IMR-90 (cell line): ENCODE measurements at regions not wholly inside any gene's neighbourhood (a gene's known extent, or its start where the extent isn't known, plus 50 kb on each side); places are given as distances from the start of the nearest gene placed in this dataset.
A peak's percentile ranks its signal among the peaks of the same experiment; 100 is the strongest.

Experiments
- ATAC-seq: fragments of 200-7000 bp; cut with Tn5 transposase; 2 replicates; pipeline ENCODE4 v1.9.1; 2020; ENCODE audit warnings: low read depth, mild to moderate bottlenecking, moderate library complexity
- BruUV-seq: library from RNA; stranded (reverse); fragments of 400-500 nt; replicated peaks from 2 replicates; lab custom pipeline; 2021; lab: Mats Ljungman, UMichigan
- CTCF ChIA-PET: fragments of 300-600 bp; formaldehyde crosslinking; extraction: SDS; loops from one replicate; lab custom pipeline; 2021; ENCODE audit warnings: antibody characterized with exemption; lab: Yijun Ruan, JAX
- POLR2A ChIA-PET: fragments of 300-600 bp; sonication (Branson Sonifier 250); formaldehyde crosslinking; loops from one replicate; lab custom pipeline; 2022; ENCODE audit warnings: antibody characterized with exemption; ENCODE audit not compliant: unreplicated experiment; lab: Charles Lee
- DNase-seq: peaks from one replicate; pipeline ENCODE4 v3.0.0; 2013
- H2AFZ ChIP-seq: replicated peaks from 2 replicates; pipeline ENCODE3; 2013; ENCODE audit warnings: low read length, mild to moderate bottlenecking; ENCODE audit not compliant: poor library complexity
- H2AK5ac ChIP-seq: 2 replicates; pipeline ENCODE4 v1.6.1; 2013; ENCODE audit warnings: low read depth, low read length, inconsistent platforms
- H2AK9ac ChIP-seq: replicated peaks from 2 replicates; pipeline ENCODE3; 2013; ENCODE audit warnings: mild to moderate bottlenecking, low read depth, low read length, moderate library complexity; ENCODE audit not compliant: poor library complexity
- H2BK120ac ChIP-seq: 2 replicates; pipeline ENCODE4 v1.6.1; 2013; ENCODE audit warnings: low read depth, low read length, inconsistent platforms
- H2BK15ac ChIP-seq: 3 replicates; pipeline ENCODE4 v1.6.1; 2013; ENCODE audit warnings: low read depth, low read length, inconsistent platforms
- H2BK20ac ChIP-seq: 2 replicates; pipeline ENCODE4 v1.6.1; 2013; ENCODE audit warnings: low read depth, mild to moderate bottlenecking, inconsistent platforms, low read length, moderate library complexity
- H2BK5ac ChIP-seq: 2 replicates; pipeline ENCODE4 v1.6.1; 2013; ENCODE audit warnings: mild to moderate bottlenecking, low read depth, low read length, inconsistent platforms; ENCODE audit not compliant: poor library complexity, severe bottlenecking
- H3K14ac ChIP-seq: replicated peaks from 2 replicates; pipeline ENCODE4 v1.6.1; 2013; ENCODE audit warnings: low read depth, low read length, inconsistent platforms
- H3K18ac ChIP-seq: 2 replicates; pipeline ENCODE4 v1.6.1; 2013; ENCODE audit warnings: low read depth, low read length, control low read depth
- H3K23ac ChIP-seq: 2 replicates; pipeline ENCODE4 v1.6.1; 2013; ENCODE audit warnings: low read depth, low read length, inconsistent platforms
- H3K27ac ChIP-seq: 2 replicates; pipeline ENCODE4 v1.5.1; 2013; ENCODE audit warnings: mild to moderate bottlenecking, control low read depth, low read length; ENCODE audit not compliant: insufficient read depth
- H3K27me3 ChIP-seq: 2 replicates; pipeline ENCODE4 v1.6.1; 2013; ENCODE audit warnings: low read length; ENCODE audit not compliant: control insufficient read depth, insufficient read depth
- H3K36me3 ChIP-seq: 2 replicates; pipeline ENCODE4 v1.6.1; 2013; ENCODE audit warnings: low read length, mixed read lengths; ENCODE audit not compliant: control insufficient read depth, insufficient read depth
- H3K4ac ChIP-seq: 2 replicates; pipeline ENCODE4 v1.6.1; 2013; ENCODE audit warnings: low read depth, low read length, inconsistent platforms
- H3K4me1 ChIP-seq: 2 replicates; pipeline ENCODE4 v1.6.1; 2013; ENCODE audit warnings: low read length, mixed read lengths; ENCODE audit not compliant: control insufficient read depth, insufficient read depth
- H3K4me2 ChIP-seq: 2 replicates; pipeline ENCODE4 v1.6.1; 2013; ENCODE audit warnings: low read depth, mild to moderate bottlenecking, control low read depth, low read length, moderate library complexity
- H3K4me3 ChIP-seq: 2 replicates; pipeline ENCODE4 v1.5.1; 2013; ENCODE audit warnings: low read depth, mild to moderate bottlenecking, control low read depth, low read length, moderate library complexity; ENCODE audit not compliant: insufficient read depth
- H3K56ac ChIP-seq: 2 replicates; pipeline ENCODE4 v1.6.1; 2013; ENCODE audit warnings: low read length, inconsistent platforms; ENCODE audit not compliant: insufficient read depth; ENCODE audit errors: extremely low read depth
- H3K79me1 ChIP-seq, 2 experiments: 2 replicates each; pipeline ENCODE4 v1.6.1; 2013; ENCODE audit warnings: low read length in 2 of 2, inconsistent platforms in 1 of 2, low read depth in 1 of 2
- H3K9ac ChIP-seq: 2 replicates; pipeline ENCODE4 v1.6.1; 2013; ENCODE audit warnings: low read depth, low read length, control low read depth
- H3K9me1 ChIP-seq: 2 replicates; pipeline ENCODE4 v1.6.1; 2013; ENCODE audit warnings: low read length, inconsistent platforms; ENCODE audit not compliant: insufficient read depth
- H3K9me3 ChIP-seq: 2 replicates; pipeline ENCODE4 v1.6.1; 2013; ENCODE audit warnings: low read length; ENCODE audit not compliant: control insufficient read depth, insufficient read depth
- H4K20me1 ChIP-seq: 2 replicates; pipeline ENCODE4 v1.6.1; 2013; ENCODE audit warnings: low read length, inconsistent platforms; ENCODE audit not compliant: insufficient read depth
- H4K5ac ChIP-seq: 2 replicates; pipeline ENCODE4 v1.6.1; 2013; ENCODE audit warnings: mild to moderate bottlenecking, low read depth, low read length, control low read depth
- H4K8ac ChIP-seq, 2 experiments: 2 replicates each; pipeline ENCODE4 v1.6.1; 2013; ENCODE audit warnings: low read depth in 2 of 2, low read length in 2 of 2, control low read depth in 1 of 2, inconsistent platforms in 1 of 2
- H4K91ac ChIP-seq: 2 replicates; pipeline ENCODE4 v1.6.1; 2013; ENCODE audit warnings: low read depth, low read length, inconsistent platforms; ENCODE audit not compliant: insufficient read depth
- BHLHE40 ChIP-seq: fragments of 150-350 bp; IDR thresholded peaks from 2 replicates; pipeline ENCODE4 v1.6.1; 2016; ENCODE audit warnings: mild to moderate bottlenecking, low read depth, low read length
- CEBPB ChIP-seq: IDR thresholded peaks from 2 replicates; pipeline ENCODE4 v1.6.1; 2012; ENCODE audit warnings: low read depth, low read length, improper control_type of control experiment
- ELK1 ChIP-seq: fragments of 150-350 bp; IDR thresholded peaks from 2 replicates; pipeline ENCODE4 v1.6.1; 2016; ENCODE audit warnings: low read depth, mild to moderate bottlenecking, low read length, moderate library complexity, borderline replicate concordance
- FOS ChIP-seq: fragments of 150-350 bp; IDR thresholded peaks from 2 replicates; pipeline ENCODE4 v1.6.1; 2016; ENCODE audit warnings: low read depth, low read length
- MAFK ChIP-seq: IDR thresholded peaks from 2 replicates; pipeline ENCODE4 v1.6.1; 2012; ENCODE audit warnings: low read depth, low read length, improper control_type of control experiment
- MAZ ChIP-seq: IDR thresholded peaks from 2 replicates; pipeline ENCODE4 v1.6.1; 2012; ENCODE audit warnings: low read depth, mild to moderate bottlenecking, low read length, improper control_type of control experiment, moderate library complexity, borderline replicate concordance
- MXI1 ChIP-seq: IDR thresholded peaks from 2 replicates; pipeline ENCODE4 v1.6.1; 2012; ENCODE audit warnings: low read depth, mild to moderate bottlenecking, low read length, moderate library complexity, borderline replicate concordance
- NFE2L2 ChIP-seq: fragments of 150-350 bp; IDR thresholded peaks from 2 replicates; pipeline ENCODE4 v1.6.1; 2016; ENCODE audit warnings: low read depth, mild to moderate bottlenecking, low read length
- POLR2A ChIP-seq: IDR thresholded peaks from 2 replicates; pipeline ENCODE4 v1.6.1; 2012; ENCODE audit warnings: mild to moderate bottlenecking, low read depth, low read length
- RCOR1 ChIP-seq: IDR thresholded peaks from 2 replicates; pipeline ENCODE4 v1.6.1; 2012; ENCODE audit warnings: mild to moderate bottlenecking, low read length, improper control_type of control experiment; ENCODE audit not compliant: insufficient replicate concordance
- SMC3 ChIP-seq: fragments of 150-350 bp; IDR thresholded peaks from 2 replicates; pipeline ENCODE4 v1.6.1; 2016; ENCODE audit warnings: low read depth, mild to moderate bottlenecking, antibody characterized with exemption, low read length, moderate library complexity
- WGBS, 2 experiments: methylation state at CpG; one replicate each; pipeline versions ENCODE4 v1.1.5 to v1.1.7; 2013; ENCODE audit warnings: missing lambda C conversion rate in 2 of 2; ENCODE audit not compliant: insufficient read length in 1 of 2; ENCODE audit errors: extremely low coverage in 2 of 2; 5-methylcytosine and 5-hydroxymethylcytosine counted together
- dilution Hi-C: fragments of 300-500 bp; cut with HindIII; formaldehyde crosslinking; loops from one replicate; pipeline ENCODE4 v1.14.3; 2018; ENCODE audit warnings: low sequenced_read_pairs; ENCODE audit not compliant: unreplicated experiment
- in situ Hi-C: fragments of 300-500 bp; cut with MboI; formaldehyde crosslinking; loops from 3 replicates; pipeline ENCODE4 v1.14.3; 2019; ENCODE audit warnings: low sequenced_read_pairs, inconsistent platforms, mixed read lengths
- intact Hi-C: fragments of 100-400 bp; cut with micrococcal nuclease; formaldehyde crosslinking; loops from 2 replicates; pipeline ENCODE4 v1.10.0; 2022
- TF ChIP-seq, protein P1 (sequence below): conservative IDR thresholded peaks from 2 replicates; pipeline ENCODE4 v1.5.1; 2012; ENCODE audit warnings: mild to moderate bottlenecking, low read depth, low read length, improper control_type of control experiment

DNA sequence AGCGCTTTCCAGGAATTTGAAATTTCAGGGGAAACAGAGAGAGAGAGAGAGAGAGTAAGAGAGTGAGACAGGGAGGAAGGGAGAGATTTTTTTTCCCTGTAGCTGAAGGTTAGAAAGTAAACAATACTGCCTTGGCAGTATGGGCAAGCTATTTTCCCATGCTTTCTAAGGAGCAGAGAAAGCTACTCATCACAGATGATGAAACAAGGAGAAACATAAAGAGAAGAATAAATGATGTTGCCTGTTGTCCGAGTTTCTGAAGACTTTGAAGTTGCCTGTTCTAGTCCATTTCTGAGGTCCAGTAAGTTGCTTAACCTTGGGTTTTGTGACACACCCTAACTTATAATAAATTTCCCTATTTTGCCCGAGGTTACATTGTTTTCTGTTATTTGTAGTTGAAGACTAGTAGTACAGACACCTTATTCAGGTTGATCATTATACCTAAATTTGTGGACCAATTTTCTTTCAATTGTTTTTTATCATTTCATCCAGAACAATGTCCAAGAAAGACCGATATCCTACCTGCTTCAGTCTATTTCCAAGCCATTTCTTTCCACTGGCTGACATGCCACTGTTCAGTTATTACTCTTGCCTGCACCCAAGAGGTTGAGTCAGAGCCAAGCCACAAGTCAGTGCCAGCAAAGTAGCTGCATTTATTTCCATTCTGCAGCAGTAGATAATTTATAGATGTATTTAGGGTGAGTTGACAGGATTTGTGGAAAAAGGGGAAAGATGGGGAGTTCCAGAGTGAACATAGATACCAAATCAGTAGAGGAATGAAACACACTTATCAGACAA is 49.7 kb upstream of the SLC16A2 start:
- Histone ChIP-seq H3K4ac (no peak overlapping the region), H2BK15ac (no peak overlapping the region), H3K27me3 (peaks cover 17% of the 10 kb centered on the region), H3K4me1 (no peaks in the 10 kb centered on the region), H3K4me2 (no peak overlapping the region), H3K36me3 (no peaks in the 10 kb centered on the region), H3K9ac (no peak overlapping the region), H3K56ac (no peak overlapping the region), H2AFZ (no peak overlapping the region), H3K18ac (no peak overlapping the region), H2AK9ac (no peak overlapping the region), H3K27ac (no peak overlapping the region), H4K8ac (no peak overlapping the region), H2AK5ac (no peak overlapping the region), H4K5ac (no peak overlapping the region), H3K23ac (no peak overlapping the region), H3K79me1 (no peaks in the 10 kb centered on the region), H2BK20ac (no peak overlapping the region), H2BK5ac (no peak overlapping the region), H3K9me3 (no peaks in the 10 kb centered on the region; the same call in 1 of the 2 replicates), H3K4me3 (no peak overlapping the region), H3K9me1 (no peaks in the 10 kb centered on the region), H2BK120ac (no peak overlapping the region), H4K20me1 (no peaks in the 10 kb centered on the region), H4K91ac (no peak overlapping the region), H3K14ac (no peak overlapping the region)
- intact Hi-C loops (no loop called here), dilution Hi-C loops (no loop called here), in situ Hi-C loops (no loop called here)
- 86% methylated on average over 1 of the region's 4 CpGs; no CpG with 5 or more reads in 1 of the 2 experiments for WGBS, 2 experiments
- ChIA-PET POLR2A (no interaction called here), CTCF (interaction anchor here (2.0 kb wide), 1 partner anchor 11 kb away, joined by 9 read pairs; no protein-coding TSS in a partner anchor)
- DNase-seq: peak; percentile 2
- TF ChIP-seq RCOR1 (no peak), NFE2L2 (no peak), FOS (no peak), ELK1 (no peak), POLR2A (no peak), SMC3 (no peak), CEBPB (no peak), MXI1 (no peak), MAFK (no peak), MAZ (no peak), BHLHE40 (no peak)
- TF ChIP-seq, protein P1, sequence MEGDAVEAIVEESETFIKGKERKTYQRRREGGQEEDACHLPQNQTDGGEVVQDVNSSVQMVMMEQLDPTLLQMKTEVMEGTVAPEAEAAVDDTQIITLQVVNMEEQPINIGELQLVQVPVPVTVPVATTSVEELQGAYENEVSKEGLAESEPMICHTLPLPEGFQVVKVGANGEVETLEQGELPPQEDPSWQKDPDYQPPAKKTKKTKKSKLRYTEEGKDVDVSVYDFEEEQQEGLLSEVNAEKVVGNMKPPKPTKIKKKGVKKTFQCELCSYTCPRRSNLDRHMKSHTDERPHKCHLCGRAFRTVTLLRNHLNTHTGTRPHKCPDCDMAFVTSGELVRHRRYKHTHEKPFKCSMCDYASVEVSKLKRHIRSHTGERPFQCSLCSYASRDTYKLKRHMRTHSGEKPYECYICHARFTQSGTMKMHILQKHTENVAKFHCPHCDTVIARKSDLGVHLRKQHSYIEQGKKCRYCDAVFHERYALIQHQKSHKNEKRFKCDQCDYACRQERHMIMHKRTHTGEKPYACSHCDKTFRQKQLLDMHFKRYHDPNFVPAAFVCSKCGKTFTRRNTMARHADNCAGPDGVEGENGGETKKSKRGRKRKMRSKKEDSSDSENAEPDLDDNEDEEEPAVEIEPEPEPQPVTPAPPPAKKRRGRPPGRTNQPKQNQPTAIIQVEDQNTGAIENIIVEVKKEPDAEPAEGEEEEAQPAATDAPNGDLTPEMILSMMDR: no peak
- no TSS peak for BruUV-seq
- ATAC-seq: no peak
